ENCODE measurements at regions not wholly inside any gene's neighbourhood (a gene's known extent, or its start where the extent isn't known, plus 50 kb on each side); places are given as distances from the start of the nearest gene placed in this dataset.

GRCh38 chr6:165219629-165220028, 89.8 kb downstream of the C6orf118 start:
- no peak for DNase-seq (ENCODE audit: extremely low spot score)
- ChIA-PET POLR2A (no interaction called here), CTCF (no interaction called here)
- TF ChIP-seq CTBP1 (IDR thresholded peaks at IDR 0.05; ENCODE audit: borderline replicate concordance), result no peak
- no peak for TF ChIP-seq BHLHE40 (IDR thresholded peaks at IDR 0.05; ENCODE audit: borderline replicate concordance)
- TF ChIP-seq TARDBP (IDR thresholded peaks at IDR 0.05), result no peak
- no peak for TF ChIP-seq ARNT (IDR thresholded peaks at IDR 0.05)
- no peak for TF ChIP-seq L3MBTL2 (conservative IDR thresholded peaks at IDR 0.05)
- TF ChIP-seq FOXM1 (IDR thresholded peaks at IDR 0.05; ENCODE audit: borderline replicate concordance), result no peak
- TF ChIP-seq ZNF384 (IDR thresholded peaks at IDR 0.05), result no peak
- TF ChIP-seq SUZ12 (IDR thresholded peaks at IDR 0.05), result no peak
- no peak for TF ChIP-seq HDGF (IDR thresholded peaks at IDR 0.05; ENCODE audit: borderline replicate concordance)
- no peak for TF ChIP-seq ELF4 (IDR thresholded peaks at IDR 0.05)
- TF ChIP-seq SP1 (IDR thresholded peaks at IDR 0.05), result no peak
- TF ChIP-seq NFRKB (IDR thresholded peaks at IDR 0.05), result no peak
- no peak for TF ChIP-seq LEF1 (IDR thresholded peaks at IDR 0.05; ENCODE audit: borderline replicate concordance)
- no peak for TF ChIP-seq FOXA1 (IDR thresholded peaks at IDR 0.05)
- no peak for TF ChIP-seq FOXK2 (IDR thresholded peaks at IDR 0.05)
- TF ChIP-seq PKNOX1 (IDR thresholded peaks at IDR 0.05), result no peak

GRCh38 chr6:165218829-165219228, 90.6 kb downstream of the C6orf118 start:
- DNase-seq (ENCODE audit: extremely low spot score), result no peak
- TF ChIP-seq CTBP1 (IDR thresholded peaks at IDR 0.05; ENCODE audit: borderline replicate concordance) (no peak), ZNF384 (IDR thresholded peaks at IDR 0.05) (no peak), BHLHE40 (IDR thresholded peaks at IDR 0.05; ENCODE audit: borderline replicate concordance) (no peak), ELF4 (IDR thresholded peaks at IDR 0.05) (no peak), FOXK2 (IDR thresholded peaks at IDR 0.05) (no peak), LEF1 (IDR thresholded peaks at IDR 0.05; ENCODE audit: borderline replicate concordance) (no peak), SP1 (IDR thresholded peaks at IDR 0.05) (no peak), SUZ12 (IDR thresholded peaks at IDR 0.05) (no peak), HDGF (IDR thresholded peaks at IDR 0.05; ENCODE audit: borderline replicate concordance) (no peak), NFRKB (IDR thresholded peaks at IDR 0.05) (no peak), PKNOX1 (IDR thresholded peaks at IDR 0.05) (no peak), FOXA1 (IDR thresholded peaks at IDR 0.05) (no peak), FOXM1 (IDR thresholded peaks at IDR 0.05; ENCODE audit: borderline replicate concordance) (no peak), ARNT (IDR thresholded peaks at IDR 0.05) (no peak)
- POLR2A ChIA-PET, result no interaction called here
- CTCF ChIA-PET, result no interaction called here

GRCh38 chr6:165206798-165207197, 102.6 kb downstream of the C6orf118 start:
- no peak for TF ChIP-seq FOXK2 (IDR thresholded peaks at IDR 0.05)
- no peak for TF ChIP-seq SP1 (IDR thresholded peaks at IDR 0.05)
- no peak for TF ChIP-seq ZNF384 (IDR thresholded peaks at IDR 0.05)
- no peak for TF ChIP-seq PKNOX1 (IDR thresholded peaks at IDR 0.05)
- TF ChIP-seq SUZ12 (IDR thresholded peaks at IDR 0.05), result no peak
- TF ChIP-seq CTBP1 (IDR thresholded peaks at IDR 0.05; ENCODE audit: borderline replicate concordance), result no peak
- CTCF ChIA-PET, result no interaction called here
- POLR2A ChIA-PET, result no interaction called here
- DNase-seq (ENCODE audit: extremely low spot score), result no peak

GRCh38 chr6:165205632-165206031, 103.8 kb downstream of the C6orf118 start:
- ChIA-PET CTCF (no interaction called here), POLR2A (no interaction called here)
- TF ChIP-seq NFRKB (IDR thresholded peaks at IDR 0.05) (no peak), TARDBP (IDR thresholded peaks at IDR 0.05) (no peak), FOXA1 (IDR thresholded peaks at IDR 0.05) (no peak), PKNOX1 (IDR thresholded peaks at IDR 0.05) (no peak), FOXK2 (IDR thresholded peaks at IDR 0.05) (no peak), LEF1 (IDR thresholded peaks at IDR 0.05; ENCODE audit: borderline replicate concordance) (no peak), CTBP1 (IDR thresholded peaks at IDR 0.05; ENCODE audit: borderline replicate concordance) (no peak), FOXM1 (IDR thresholded peaks at IDR 0.05; ENCODE audit: borderline replicate concordance) (no peak), SUZ12 (IDR thresholded peaks at IDR 0.05) (no peak), L3MBTL2 (conservative IDR thresholded peaks at IDR 0.05) (no peak), ARNT (IDR thresholded peaks at IDR 0.05) (no peak), ZNF384 (IDR thresholded peaks at IDR 0.05) (no peak), ELF4 (IDR thresholded peaks at IDR 0.05) (no peak), HDGF (IDR thresholded peaks at IDR 0.05; ENCODE audit: borderline replicate concordance) (no peak), SP1 (IDR thresholded peaks at IDR 0.05) (no peak), BHLHE40 (IDR thresholded peaks at IDR 0.05; ENCODE audit: borderline replicate concordance) (no peak)
- DNase-seq (ENCODE audit: extremely low spot score), result no peak

GRCh38 chr6:165204807-165205545, 104.4 kb downstream of the C6orf118 start:
- no peak for DNase-seq (ENCODE audit: extremely low spot score)
- POLR2A ChIA-PET, result no interaction called here
- TF ChIP-seq SP1 (IDR thresholded peaks at IDR 0.05), result no peak
- no peak for TF ChIP-seq FOXM1 (IDR thresholded peaks at IDR 0.05; ENCODE audit: borderline replicate concordance)
- no peak for TF ChIP-seq LEF1 (IDR thresholded peaks at IDR 0.05; ENCODE audit: borderline replicate concordance)
- TF ChIP-seq ZNF384 (IDR thresholded peaks at IDR 0.05), result no peak
- TF ChIP-seq SUZ12 (IDR thresholded peaks at IDR 0.05), result no peak
- no peak for TF ChIP-seq PKNOX1 (IDR thresholded peaks at IDR 0.05)
- no peak for TF ChIP-seq BHLHE40 (IDR thresholded peaks at IDR 0.05; ENCODE audit: borderline replicate concordance)
- no peak for TF ChIP-seq CTBP1 (IDR thresholded peaks at IDR 0.05; ENCODE audit: borderline replicate concordance)
- no peak for TF ChIP-seq L3MBTL2 (conservative IDR thresholded peaks at IDR 0.05)
- no peak for TF ChIP-seq ELF4 (IDR thresholded peaks at IDR 0.05)
- CTCF ChIA-PET, result no interaction called here

Data from HEK293T (cell line).